HCEC 1CT (cell line): ENCODE measurements at regions not wholly inside any gene's neighbourhood (a gene's known extent, or its start where the extent isn't known, plus 50 kb on each side); places are given as distances from the start of the nearest gene placed in this dataset.
"Not testable (repeated sequence)": the region's sequence is repeated elsewhere in the genome, so short reads cannot be mapped to it uniquely, and the experiment has no call there.

Experiments used
- DNase-seq: peaks from one replicate; pipeline ENCODE4 v3.0.0-alpha.2; 2017

- DNase-seq: no peak
These were observed 412.0 kb downstream of the NUP35 start for GRCh38 chr2:183536290-183536689.

GRCh38 chr2:183536714-183537113 is 412.5 kb downstream of the NUP35 start:
- no peak for DNase-seq

GRCh38 chr2:183541766-183542165 is 417.5 kb downstream of the NUP35 start:
- DNase-seq: peak; percentile 92

- no peak for DNase-seq
These were observed 418.4 kb downstream of the NUP35 start for GRCh38 chr2:183542606-183543005.

- no peak for DNase-seq
These were observed 419.0 kb downstream of the NUP35 start for GRCh38 chr2:183543222-183543621.

- no peak for DNase-seq
These were observed 419.5 kb downstream of the NUP35 start for GRCh38 chr2:183543731-183544130.

- DNase-seq: not testable (repeated sequence)
These were observed 422.5 kb downstream of the NUP35 start for GRCh38 chr2:183546560-183547350.

GRCh38 chr2:183552716-183553115 is 428.5 kb downstream of the NUP35 start:
- no peak for DNase-seq

GRCh38 chr2:183564726-183565125 is 440.5 kb downstream of the NUP35 start:
- peak; percentile 93 for DNase-seq

- DNase-seq: no peak
These were observed 451.2 kb downstream of the NUP35 start for GRCh38 chr2:183575481-183575880.

- no peak for DNase-seq
These were observed 455.4 kb downstream of the NUP35 start for GRCh38 chr2:183579686-183580085.

- DNase-seq: no peak
These were observed 468.0 kb downstream of the NUP35 start for GRCh38 chr2:183592271-183592670.

GRCh38 chr2:183594150-183594549 is 469.9 kb downstream of the NUP35 start:
- DNase-seq: peak; percentile 46

- DNase-seq: no peak
These were observed 473.6 kb downstream of the NUP35 start for GRCh38 chr2:183597841-183598240.

- DNase-seq: no peak
These were observed 479.8 kb downstream of the NUP35 start for GRCh38 chr2:183604065-183604464.

GRCh38 chr2:183605440-183605839 is 481.2 kb downstream of the NUP35 start:
- no peak for DNase-seq

GRCh38 chr2:183606022-183606717 is 481.9 kb downstream of the NUP35 start:
- DNase-seq: peak; percentile 58

GRCh38 chr2:183606718-183607085 is 482.5 kb downstream of the NUP35 start:
- DNase-seq: no peak

GRCh38 chr2:183607995-183608394 is 483.8 kb downstream of the NUP35 start:
- no peak for DNase-seq

- DNase-seq: no peak
These were observed 484.5 kb downstream of the NUP35 start for GRCh38 chr2:183608747-183609146.

GRCh38 chr2:183610724-183611123 is 486.5 kb downstream of the NUP35 start:
- peak; percentile 43 for DNase-seq

GRCh38 chr2:183614799-183615435 is 490.7 kb downstream of the NUP35 start:
- DNase-seq: peak; percentile 62

GRCh38 chr2:183623227-183623626 is 499.0 kb downstream of the NUP35 start:
- DNase-seq: no peak

- DNase-seq: peak; percentile 30
These were observed 506.7 kb downstream of the NUP35 start for GRCh38 chr2:183630964-183631363.
